Thymus (tissue), 11 donors: ENCODE measurements at regions not wholly inside any gene's neighbourhood (a gene's known extent, or its start where the extent isn't known, plus 50 kb on each side); places are given as distances from the start of the nearest gene placed in this dataset.

ENCODE experiments used
- DNase-seq, 9 donors: peaks; one replicate each; pipeline ENCODE4 v3.0.0-alpha.2; 2013; ENCODE audit warnings: low spot score in 9 of 9, low read depth in 6 of 9, missing footprints in 1 of 9
- H3K27ac ChIP-seq, 2 donors: one replicate each; pipeline ENCODE4 v1.5.1; 2013; ENCODE audit warnings: control low read depth in 1 of 2, low read depth in 1 of 2, low read length in 1 of 2, mild to moderate bottlenecking in 1 of 2, moderate library complexity in 1 of 2
- H3K27me3 ChIP-seq, 2 donors: one replicate each; pipeline ENCODE4 v1.5.1; 2013; ENCODE audit warnings: low read length in 1 of 2; ENCODE audit not compliant: control insufficient read depth in 2 of 2, insufficient read depth in 1 of 2
- H3K36me3 ChIP-seq, 2 donors: one replicate each; pipeline ENCODE4 v1.5.1; 2013; ENCODE audit warnings: low read length in 1 of 2, mild to moderate bottlenecking in 1 of 2, moderate library complexity in 1 of 2; ENCODE audit not compliant: control insufficient read depth in 2 of 2, insufficient read depth in 2 of 2
- H3K4me1 ChIP-seq, 2 donors: one replicate each; pipeline ENCODE4 v1.5.1; 2013; ENCODE audit warnings: low read length in 2 of 2; ENCODE audit not compliant: control insufficient read depth in 2 of 2, insufficient read depth in 2 of 2
- H3K4me3 ChIP-seq, 2 donors: one replicate each; pipeline ENCODE4 v1.5.1; 2013; ENCODE audit warnings: low read length in 2 of 2, control low read depth in 1 of 2, mild to moderate bottlenecking in 1 of 2
- H3K9me3 ChIP-seq, 2 donors: one replicate each; pipeline ENCODE4 v1.5.1; 2013; ENCODE audit warnings: low read length in 1 of 2, mild to moderate bottlenecking in 1 of 2; ENCODE audit not compliant: control insufficient read depth in 2 of 2, insufficient read depth in 1 of 2
- WGBS: extraction: QIAGEN DNeasy Blood & Tissue Kit; methylation state at CpG from one replicate; pipeline ENCODE4 v1.1.7; 2013; 5-methylcytosine and 5-hydroxymethylcytosine counted together
- donor health status: healthy.

GRCh38 chr11:70486731-70487130 lies 88.4 kb downstream of the CTTN start:
- H3K36me3 ChIP-seq = no peaks in the 10 kb centered on the region
- H3K4me3 ChIP-seq = no peak overlapping the region
- 97% methylated on average over 32 of the region's 32 CpGs for WGBS
- no peak overlapping the region for H3K27ac ChIP-seq
- no peaks in the 10 kb centered on the region for H3K27me3 ChIP-seq
- peaks cover 0 to 27% of the 10 kb centered on the region in 2 donors for H3K9me3 ChIP-seq
- DNase-seq = no peak
- no peaks in the 10 kb centered on the region for H3K4me1 ChIP-seq

- WGBS = 97% methylated on average over 25 of the region's 25 CpGs
- no peaks in the 10 kb centered on the region for H3K36me3 ChIP-seq
Observed at GRCh38 chr11:70487160-70487559, 88.8 kb downstream of the CTTN start.

GRCh38 chr11:70487756-70488155 lies 89.4 kb downstream of the CTTN start:
- WGBS = 43% methylated on average over 16 of the region's 16 CpGs
- H3K27me3 ChIP-seq = no peaks in the 10 kb centered on the region
- no peaks in the 10 kb centered on the region for H3K4me1 ChIP-seq
- no peaks in the 10 kb centered on the region for H3K36me3 ChIP-seq
- DNase-seq = no peak
- no peak overlapping the region for H3K27ac ChIP-seq
- no peak overlapping the region for H3K4me3 ChIP-seq
- peaks cover 0 to 27% of the 10 kb centered on the region in 2 donors for H3K9me3 ChIP-seq

More at GRCh38 chr11:70487160-70487559, 88.8 kb downstream of the CTTN start:
- Histone ChIP-seq H3K4me1 (no peaks in the 10 kb centered on the region), H3K27me3 (no peaks in the 10 kb centered on the region), H3K4me3 (no peak overlapping the region), H3K27ac (no peak overlapping the region), H3K9me3 (peaks cover 0 to 27% of the 10 kb centered on the region in 2 donors)
- no peak for DNase-seq

GRCh38 chr11:70488171-70488703 lies 89.9 kb downstream of the CTTN start:
- no peak for DNase-seq
- Histone ChIP-seq H3K4me1 (no peaks in the 10 kb centered on the region), H3K27me3 (no peaks in the 10 kb centered on the region), H3K36me3 (no peaks in the 10 kb centered on the region), H3K27ac (no peak overlapping the region), H3K4me3 (no peak overlapping the region), H3K9me3 (peaks cover 0 to 27% of the 10 kb centered on the region in 2 donors)
- WGBS = 94% methylated on average over 7 of the region's 7 CpGs

- Histone ChIP-seq H3K27me3 (no peaks in the 10 kb centered on the region), H3K36me3 (no peaks in the 10 kb centered on the region), H3K27ac (no peak overlapping the region), H3K9me3 (peaks cover 0 to 27% of the 10 kb centered on the region in 2 donors), H3K4me3 (no peak overlapping the region), H3K4me1 (no peaks in the 10 kb centered on the region)
- no peak for DNase-seq
- WGBS = 97% methylated on average over 6 of the region's 6 CpGs
Observed at GRCh38 chr11:70489276-70489675, 90.9 kb downstream of the CTTN start.

GRCh38 chr11:70490208-70490607 lies 91.9 kb downstream of the CTTN start:
- no peak for DNase-seq
- no peaks in the 10 kb centered on the region for H3K4me1 ChIP-seq
- H3K4me3 ChIP-seq = no peak overlapping the region
- no peaks in the 10 kb centered on the region for H3K36me3 ChIP-seq
- WGBS = 94% methylated on average over 13 of the region's 13 CpGs
- H3K27me3 ChIP-seq = no peaks in the 10 kb centered on the region
- peaks cover 0 to 27% of the 10 kb centered on the region in 2 donors for H3K9me3 ChIP-seq
- H3K27ac ChIP-seq = no peak overlapping the region

GRCh38 chr11:70490723-70491558 lies 92.6 kb downstream of the CTTN start:
- DNase-seq = no peak
- no peaks in the 10 kb centered on the region for H3K36me3 ChIP-seq
- H3K9me3 ChIP-seq = peaks cover 0 to 27% of the 10 kb centered on the region in 2 donors
- H3K4me1 ChIP-seq = no peaks in the 10 kb centered on the region
- no peak overlapping the region for H3K4me3 ChIP-seq
- whole genome bisulfite sequencing = 86% methylated on average over 8 of the region's 8 CpGs
- no peaks in the 10 kb centered on the region for H3K27me3 ChIP-seq
- H3K27ac ChIP-seq = no peak overlapping the region

GRCh38 chr11:70491696-70492472 lies 93.6 kb downstream of the CTTN start:
- no peaks in the 10 kb centered on the region for H3K4me1 ChIP-seq
- no peak for DNase-seq
- H3K4me3 ChIP-seq = no peak overlapping the region
- WGBS = 95% methylated on average over 30 of the region's 30 CpGs
- H3K9me3 ChIP-seq = peaks cover 0 to 22% of the 10 kb centered on the region in 2 donors
- no peak overlapping the region for H3K27ac ChIP-seq
- H3K27me3 ChIP-seq = no peaks in the 10 kb centered on the region
- H3K36me3 ChIP-seq = no peaks in the 10 kb centered on the region

GRCh38 chr11:70493089-70493474 lies 94.8 kb downstream of the CTTN start:
- WGBS = 92% methylated on average over 3 of the region's 3 CpGs
- no peak for DNase-seq
- no peak overlapping the region for H3K27ac ChIP-seq
- H3K36me3 ChIP-seq = no peaks in the 10 kb centered on the region
- no peaks in the 10 kb centered on the region for H3K27me3 ChIP-seq
- H3K9me3 ChIP-seq = peaks cover 0 to 19% of the 10 kb centered on the region in 2 donors
- no peaks in the 10 kb centered on the region for H3K4me1 ChIP-seq
- H3K4me3 ChIP-seq = no peak overlapping the region
